K562 (cell line): ENCODE measurements at regions not wholly inside any gene's neighbourhood (a gene's known extent, or its start where the extent isn't known, plus 50 kb on each side); places are given as distances from the start of the nearest gene placed in this dataset.

Experiments
- CEBPB ChIP-seq: fragments of 450-650 bp; IDR thresholded peaks from 2 replicates; pipeline ENCODE4 v1.6.1; 2016; ENCODE audit warnings: missing genetic modification characterization, missing compliant biosample characterization
- CREBBP ChIP-seq: IDR thresholded peaks from one replicate; pipeline ENCODE4 v1.6.1; 2012; ENCODE audit warnings: low read depth, mild to moderate bottlenecking, control low read depth, inconsistent platforms, low read length
- HSF4 ChIP-seq: fragments of 250-450 bp; sonication (Bioruptor Pico); IDR thresholded peaks from 2 replicates; pipeline ENCODE4 v2.1.2; 2022; ENCODE audit warnings: mild to moderate bottlenecking, moderate library complexity, borderline replicate concordance
- KAT2B ChIP-seq: IDR thresholded peaks from one replicate; pipeline ENCODE4 v1.6.1; 2012; ENCODE audit warnings: low read depth, mild to moderate bottlenecking, control low read depth, inconsistent platforms, low read length, moderate library complexity
- KDM1A ChIP-seq, 2 experiments: fragments of 450-650 bp; IDR thresholded peaks; 2 replicates each; pipeline ENCODE4 v1.6.1; 2016; ENCODE audit warnings: mild to moderate bottlenecking in 2 of 2
- MNT ChIP-seq, 2 experiments: fragments of 450-650 bp; conservative IDR thresholded peaks; 2 replicates each; pipeline ENCODE4 v1.6.1; 2017; ENCODE audit warnings: mild to moderate bottlenecking in 2 of 2, moderate library complexity in 2 of 2
- POU5F1 ChIP-seq: fragments of 150-350 bp; IDR thresholded peaks from 2 replicates; pipeline ENCODE4 v1.6.1; 2014; ENCODE audit warnings: borderline replicate concordance, low read length, low read depth, mild to moderate bottlenecking; ENCODE audit not compliant: partially characterized antibody
- SUPT5H ChIP-seq: fragments of 450-650 bp; IDR thresholded peaks from 2 replicates; pipeline ENCODE4 v1.6.1; 2016
- THRAP3 ChIP-seq: fragments of 450-650 bp; IDR thresholded peaks from 2 replicates; pipeline ENCODE4 v1.6.1; 2016; ENCODE audit warnings: mild to moderate bottlenecking, inconsistent platforms, borderline replicate concordance
- ZBTB12 ChIP-seq: fragments of 250-450 bp; sonication (Bioruptor Pico); IDR thresholded peaks from 2 replicates; pipeline ENCODE4 v1.4.0; 2020
- ZBTB40 ChIP-seq, 2 experiments: fragments of 450-650 bp in 1 of 2; sonication (generic) in 1 of 2; formaldehyde crosslinking in 1 of 2; IDR thresholded peaks; 2 replicates each; pipeline versions ENCODE4 v1.7.1 to v1.9.0; 2016 to 2022; ENCODE audit warnings: inconsistent platforms in 1 of 2, mild to moderate bottlenecking in 1 of 2, missing genetic modification reagents in 1 of 2
- ZKSCAN3 ChIP-seq: fragments of 250-450 bp; sonication (Bioruptor Pico); IDR thresholded peaks from 2 replicates; pipeline ENCODE4 v1.4.0; 2020
- ZNF77 ChIP-seq: fragments of 250-450 bp; sonication (Bioruptor Pico); IDR thresholded peaks from 2 replicates; pipeline ENCODE4 v1.5.0; 2020
- TF ChIP-seq, protein P1 (sequence below): fragments of 450-650 bp; IDR thresholded peaks from one replicate; pipeline ENCODE4 v1.6.1; 2018; ENCODE audit warnings: mild to moderate bottlenecking, moderate library complexity; ENCODE audit not compliant: partially characterized antibody

GRCh38 chr1:166730299-166730888, 108.9 kb upstream of the POGK start (continued):
- TF ChIP-seq ZBTB40 (IDR thresholded peaks at IDR 0.05) (no peak), ZBTB40 (CRISPR knock-in tag; IDR thresholded peaks at IDR 0.05) (no peak), KAT2B (no peak), HSF4 (no peak), CEBPB (no peak), KDM1A (IDR thresholded peaks at IDR 0.05) (no peak), CREBBP (no peak), THRAP3 (no peak), POU5F1 (no peak), ZBTB12 (CRISPR knock-in tag) (no peak), ZNF77 (CRISPR knock-in tag) (no peak), MNT (conservative IDR thresholded peaks at IDR 0.05) (peak in 1 of 2 experiments; percentile 54; a peak in 1 of 4 replicates), ZKSCAN3 (no peak), SUPT5H (no peak)
- TF ChIP-seq, protein P1, sequence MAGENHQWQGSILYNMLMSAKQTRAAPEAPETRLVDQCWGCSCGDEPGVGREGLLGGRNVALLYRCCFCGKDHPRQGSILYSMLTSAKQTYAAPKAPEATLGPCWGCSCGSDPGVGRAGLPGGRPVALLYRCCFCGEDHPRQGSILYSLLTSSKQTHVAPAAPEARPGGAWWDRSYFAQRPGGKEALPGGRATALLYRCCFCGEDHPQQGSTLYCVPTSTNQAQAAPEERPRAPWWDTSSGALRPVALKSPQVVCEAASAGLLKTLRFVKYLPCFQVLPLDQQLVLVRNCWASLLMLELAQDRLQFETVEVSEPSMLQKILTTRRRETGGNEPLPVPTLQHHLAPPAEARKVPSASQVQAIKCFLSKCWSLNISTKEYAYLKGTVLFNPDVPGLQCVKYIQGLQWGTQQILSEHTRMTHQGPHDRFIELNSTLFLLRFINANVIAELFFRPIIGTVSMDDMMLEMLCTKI, result no peak
